ENCODE measurements at regions not wholly inside any gene's neighbourhood (a gene's known extent, or its start where the extent isn't known, plus 50 kb on each side); places are given as distances from the start of the nearest gene placed in this dataset.
"Not testable (repeated sequence)": the region's sequence is repeated elsewhere in the genome, so short reads cannot be mapped to it uniquely, and the experiment has no call there.

DNA sequence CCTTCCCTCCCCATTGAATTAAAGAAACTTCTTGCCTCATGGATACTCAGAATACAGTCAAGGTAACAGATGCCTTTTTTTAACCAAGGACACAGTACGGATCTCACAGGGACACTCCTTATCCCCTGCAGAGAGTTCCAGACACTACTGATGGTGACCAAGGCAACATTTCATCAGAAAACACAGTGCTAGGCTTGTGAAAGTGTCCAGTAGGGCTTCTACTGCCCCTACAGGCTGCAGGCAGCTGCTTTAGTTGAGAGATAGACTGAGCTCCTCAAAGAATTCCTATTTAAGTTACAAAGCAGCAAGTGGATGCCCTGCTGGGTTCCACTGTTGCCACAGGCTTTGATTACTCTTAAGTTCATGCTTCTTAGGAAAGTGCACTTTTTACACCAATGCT lies 2137.8 kb upstream of the DEFB115 start:
- not testable (repeated sequence) for TF ChIP-seq BHLHE40 (IDR thresholded peaks at IDR 0.05; ENCODE audit: low read depth, low read length); KDM5A (IDR thresholded peaks at IDR 0.05); EP300 (IDR thresholded peaks at IDR 0.05); ZSCAN20 (CRISPR knock-in tag; IDR thresholded peaks at IDR 0.05); FOSL2 (IDR thresholded peaks at IDR 0.05); FOSL2 (CRISPR knock-in tag; IDR thresholded peaks at IDR 0.05)
- TF ChIP-seq, protein P1, sequence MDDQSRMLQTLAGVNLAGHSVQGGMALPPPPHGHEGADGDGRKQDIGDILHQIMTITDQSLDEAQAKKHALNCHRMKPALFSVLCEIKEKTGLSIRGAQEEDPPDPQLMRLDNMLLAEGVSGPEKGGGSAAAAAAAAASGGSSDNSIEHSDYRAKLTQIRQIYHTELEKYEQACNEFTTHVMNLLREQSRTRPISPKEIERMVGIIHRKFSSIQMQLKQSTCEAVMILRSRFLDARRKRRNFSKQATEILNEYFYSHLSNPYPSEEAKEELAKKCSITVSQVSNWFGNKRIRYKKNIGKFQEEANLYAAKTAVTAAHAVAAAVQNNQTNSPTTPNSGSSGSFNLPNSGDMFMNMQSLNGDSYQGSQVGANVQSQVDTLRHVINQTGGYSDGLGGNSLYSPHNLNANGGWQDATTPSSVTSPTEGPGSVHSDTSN (IDR thresholded peaks at IDR 0.05), result not testable (repeated sequence)
- TF ChIP-seq, protein P2, sequence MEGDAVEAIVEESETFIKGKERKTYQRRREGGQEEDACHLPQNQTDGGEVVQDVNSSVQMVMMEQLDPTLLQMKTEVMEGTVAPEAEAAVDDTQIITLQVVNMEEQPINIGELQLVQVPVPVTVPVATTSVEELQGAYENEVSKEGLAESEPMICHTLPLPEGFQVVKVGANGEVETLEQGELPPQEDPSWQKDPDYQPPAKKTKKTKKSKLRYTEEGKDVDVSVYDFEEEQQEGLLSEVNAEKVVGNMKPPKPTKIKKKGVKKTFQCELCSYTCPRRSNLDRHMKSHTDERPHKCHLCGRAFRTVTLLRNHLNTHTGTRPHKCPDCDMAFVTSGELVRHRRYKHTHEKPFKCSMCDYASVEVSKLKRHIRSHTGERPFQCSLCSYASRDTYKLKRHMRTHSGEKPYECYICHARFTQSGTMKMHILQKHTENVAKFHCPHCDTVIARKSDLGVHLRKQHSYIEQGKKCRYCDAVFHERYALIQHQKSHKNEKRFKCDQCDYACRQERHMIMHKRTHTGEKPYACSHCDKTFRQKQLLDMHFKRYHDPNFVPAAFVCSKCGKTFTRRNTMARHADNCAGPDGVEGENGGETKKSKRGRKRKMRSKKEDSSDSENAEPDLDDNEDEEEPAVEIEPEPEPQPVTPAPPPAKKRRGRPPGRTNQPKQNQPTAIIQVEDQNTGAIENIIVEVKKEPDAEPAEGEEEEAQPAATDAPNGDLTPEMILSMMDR (IDR thresholded peaks at IDR 0.05), result not testable (repeated sequence)
- TF ChIP-seq, protein P3, sequence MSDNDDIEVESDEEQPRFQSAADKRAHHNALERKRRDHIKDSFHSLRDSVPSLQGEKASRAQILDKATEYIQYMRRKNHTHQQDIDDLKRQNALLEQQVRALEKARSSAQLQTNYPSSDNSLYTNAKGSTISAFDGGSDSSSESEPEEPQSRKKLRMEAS (IDR thresholded peaks at IDR 0.05), result not testable (repeated sequence)
